PC-9 (cell line): ENCODE measurements at regions not wholly inside any gene's neighbourhood (a gene's known extent, or its start where the extent isn't known, plus 50 kb on each side); places are given as distances from the start of the nearest gene placed in this dataset.

ENCODE experiments used
- BruUV-seq: library from RNA; stranded (reverse); fragments of 400-500 nt; replicated peaks from 2 replicates; lab custom pipeline; 2021; lab: Mats Ljungman, UMichigan
- CTCF ChIA-PET: fragments of 300-600 bp; sonication (Branson Sonifier 250); formaldehyde crosslinking; loops from one replicate; lab custom pipeline; 2022; ENCODE audit warnings: antibody characterized with exemption; lab: Charles Lee
- POLR2A ChIA-PET: fragments of 300-600 bp; sonication (Branson Sonifier 250); formaldehyde crosslinking; loops from one replicate; lab custom pipeline; 2022; ENCODE audit warnings: antibody characterized with exemption; ENCODE audit not compliant: unreplicated experiment; lab: Charles Lee
- DNase-seq, 2 experiments: peaks; one replicate each; pipeline versions ENCODE4 v3.0.0 to v3.0.0-alpha.2; 2015 to 2022; ENCODE audit warnings: mixed read lengths in 1 of 2
- H2AFZ ChIP-seq: fragments of 200-600 bp; sonication (generic); 2 replicates; pipeline ENCODE4 v1.8.1; 2017; ENCODE audit warnings: antibody characterized with exemption
- H3F3A ChIP-seq: fragments of 200-600 bp; sonication (generic); 2 replicates; pipeline ENCODE4 v1.8.1; 2017; ENCODE audit warnings: antibody characterized with exemption, mild to moderate bottlenecking, low read depth; ENCODE audit not compliant: insufficient read depth
- H3K27ac ChIP-seq: fragments of 200-600 bp; sonication (generic); 2 replicates; pipeline ENCODE4 v1.6.1; 2016; ENCODE audit warnings: mixed run types
- H3K27me3 ChIP-seq: fragments of 200-600 bp; sonication (generic); 2 replicates; pipeline ENCODE4 v1.6.1; 2016; ENCODE audit warnings: low read depth, mixed run types; ENCODE audit not compliant: insufficient read depth
- H3K36me3 ChIP-seq: fragments of 200-600 bp; sonication (generic); 2 replicates; pipeline ENCODE4 v1.6.1; 2016; ENCODE audit warnings: low read depth, mixed run types
- H3K4me1 ChIP-seq: fragments of 200-600 bp; sonication (generic); replicated peaks from 2 replicates; pipeline ENCODE4 v1.6.1; 2016; ENCODE audit warnings: mixed run types; ENCODE audit not compliant: insufficient read depth
- H3K4me2 ChIP-seq: fragments of 200-600 bp; sonication (generic); 2 replicates; pipeline ENCODE4 v1.6.1; 2017; ENCODE audit warnings: mixed run types
- H3K4me3 ChIP-seq: fragments of 200-600 bp; sonication (generic); 2 replicates; pipeline ENCODE4 v1.6.1; 2016; ENCODE audit warnings: mixed run types
- H3K79me2 ChIP-seq: fragments of 200-600 bp; sonication (generic); 2 replicates; pipeline ENCODE4 v1.6.1; 2017; ENCODE audit warnings: low read depth, mixed run types
- H3K9me2 ChIP-seq: fragments of 200-600 bp; sonication (generic); 2 replicates; pipeline ENCODE4 v1.8.1; 2017; ENCODE audit warnings: mild to moderate bottlenecking; ENCODE audit not compliant: insufficient read depth
- H3K9me3 ChIP-seq: fragments of 200-600 bp; sonication (generic); 2 replicates; pipeline ENCODE4 v1.8.1; 2016; ENCODE audit warnings: low read depth; ENCODE audit not compliant: insufficient read depth
- H4K20me1 ChIP-seq: fragments of 200-600 bp; sonication (generic); 2 replicates; pipeline ENCODE4 v1.8.1; 2017; ENCODE audit not compliant: insufficient read depth
- CTCF ChIP-seq: fragments of 200-600 bp; sonication (generic); conservative IDR thresholded peaks from 2 replicates; pipeline ENCODE4 v1.6.1; 2017; ENCODE audit warnings: mixed run types, antibody characterized with exemption, mild to moderate bottlenecking, moderate library complexity
- EZH2 ChIP-seq: fragments of 200-600 bp; sonication (generic); IDR thresholded peaks from 2 replicates; pipeline ENCODE4 v1.8.0; 2017; ENCODE audit warnings: antibody characterized with exemption, low read depth
- intact Hi-C: fragments of 100-400 bp; cut with micrococcal nuclease; formaldehyde crosslinking; loops from one replicate; pipeline ENCODE4 v1.10.0; 2022; ENCODE audit not compliant: unreplicated experiment

- Histone ChIP-seq H3K79me2 (no peaks in the 10 kb centered on the region), H3K36me3 (no peaks in the 10 kb centered on the region), H3K4me3 (no peak overlapping the region), H2AFZ (no peak overlapping the region), H3K4me1 (no peaks in the 10 kb centered on the region), H3F3A (no peaks in the 10 kb centered on the region), H3K4me2 (no peak overlapping the region), H3K27me3 (peaks cover 93% of the 10 kb centered on the region), H3K9me3 (no peaks in the 10 kb centered on the region), H3K27ac (no peak overlapping the region), H3K9me2 (no peaks in the 10 kb centered on the region), H4K20me1 (no peaks in the 10 kb centered on the region)
- intact Hi-C loops = no loop called here
- ChIA-PET POLR2A (no interaction called here), CTCF (no interaction called here)
- BruUV-seq = no TSS peak
- TF ChIP-seq CTCF (no peak), EZH2 (no peak)
- no peak for DNase-seq
These were observed 191.4 kb downstream of the BUD13 start for GRCh38 chr11:116581349-116581748.

GRCh38 chr11:116580799-116581198 lies 192.0 kb downstream of the BUD13 start:
- POLR2A ChIA-PET = no interaction called here

GRCh38 chr11:116579857-116580727 lies 192.7 kb downstream of the BUD13 start:
- H3K27ac ChIP-seq = no peak overlapping the region
- no peaks in the 10 kb centered on the region for H3K36me3 ChIP-seq
- no peaks in the 10 kb centered on the region for H3K9me3 ChIP-seq
- H3K4me2 ChIP-seq = no peak overlapping the region
- H3F3A ChIP-seq = no peaks in the 10 kb centered on the region
- H3K27me3 ChIP-seq = peaks cover 83% of the 10 kb centered on the region
- H4K20me1 ChIP-seq = no peaks in the 10 kb centered on the region
- no peaks in the 10 kb centered on the region for H3K9me2 ChIP-seq
- no peaks in the 10 kb centered on the region for H3K4me1 ChIP-seq
- H3K79me2 ChIP-seq = no peaks in the 10 kb centered on the region
- POLR2A ChIA-PET = no interaction called here
- no peak overlapping the region for H2AFZ ChIP-seq
- no peak for TF ChIP-seq EZH2
- no peak for TF ChIP-seq CTCF
- no TSS peak for BruUV-seq
- H3K4me3 ChIP-seq = no peak overlapping the region
- no peak for DNase-seq
- CTCF ChIA-PET = no interaction called here
- intact Hi-C loops = no loop called here

More at GRCh38 chr11:116580799-116581198, 192.0 kb downstream of the BUD13 start:
- TF ChIP-seq CTCF (no peak), EZH2 (no peak)
- intact Hi-C loops = no loop called here
- H3K4me3 ChIP-seq = no peak overlapping the region
- no peak for DNase-seq
- H2AFZ ChIP-seq = no peak overlapping the region
- H3K27me3 ChIP-seq = peaks cover 90% of the 10 kb centered on the region
- no peaks in the 10 kb centered on the region for H3K4me1 ChIP-seq
- H3K9me2 ChIP-seq = no peaks in the 10 kb centered on the region
- H3K27ac ChIP-seq = no peak overlapping the region
- BruUV-seq = no TSS peak
- H3K9me3 ChIP-seq = no peaks in the 10 kb centered on the region
- H3K79me2 ChIP-seq = no peaks in the 10 kb centered on the region
- H4K20me1 ChIP-seq = no peaks in the 10 kb centered on the region
- no peak overlapping the region for H3K4me2 ChIP-seq
- CTCF ChIA-PET = no interaction called here
- no peaks in the 10 kb centered on the region for H3K36me3 ChIP-seq
- no peaks in the 10 kb centered on the region for H3F3A ChIP-seq
